OCI-LY3 (cell line): ENCODE measurements at regions not wholly inside any gene's neighbourhood (a gene's known extent, or its start where the extent isn't known, plus 50 kb on each side); places are given as distances from the start of the nearest gene placed in this dataset.

Experiments used
- CTCF ChIP-seq: fragments of 200-600, 300-600 bp; sonication (generic); IDR thresholded peaks from 2 replicates; pipeline ENCODE4 v1.5.1; 2014; ENCODE audit warnings: antibody characterized with exemption, low read length, low read depth
- EZH2phosphoT487 ChIP-seq: fragments of 200-600 bp; shearing (Covaris generic); IDR thresholded peaks from 2 replicates; pipeline ENCODE4 v1.6.1; 2018; ENCODE audit warnings: antibody characterized with exemption, mixed run types, low read depth

GRCh38 chr5:18687429-18687828 lies 1053.2 kb downstream of the TAF11L14 start:
- no peak for TF ChIP-seq CTCF
- TF ChIP-seq EZH2phosphoT487: no peak
